WTC11 (cell line): ENCODE measurements at regions not wholly inside any gene's neighbourhood (a gene's known extent, or its start where the extent isn't known, plus 50 kb on each side); places are given as distances from the start of the nearest gene placed in this dataset.

Source experiments
- ATAC-seq: fragments of 200-7000 bp; cut with Tn5 transposase; 2 replicates; pipeline ENCODE4 v1.10.0; 2021; ENCODE audit warnings: mild to moderate bottlenecking, moderate library complexity
- CTCF ChIA-PET: fragments of 300-600 bp; sonication (Branson Sonifier 250); formaldehyde crosslinking; loops from one replicate; lab custom pipeline; 2021; ENCODE audit warnings: antibody characterized with exemption; lab: Charles Lee
- POLR2A ChIA-PET: fragments of 350-600 bp; sonication (Branson Sonifier 250); formaldehyde crosslinking; loops from one replicate; lab custom pipeline; 2021; ENCODE audit warnings: antibody characterized with exemption; lab: Charles Lee
- DNase-seq: peaks from one replicate; pipeline ENCODE4 v3.0.0; 2021; ENCODE audit warnings: low spot score
- H3K27ac Mint-ChIP-seq: 2 replicates; pipeline ENCODE4 v1.8.0; 2021; ENCODE audit warnings: mixed read lengths
- H3K27me3 Mint-ChIP-seq: 2 replicates; pipeline ENCODE4 v1.8.0; 2021; ENCODE audit warnings: low read depth, mild to moderate bottlenecking, moderate library complexity, mixed read lengths
- H3K36me3 Mint-ChIP-seq: 2 replicates; pipeline ENCODE4 v1.8.0; 2021; ENCODE audit warnings: mixed read lengths
- H3K4me1 Mint-ChIP-seq: 2 replicates; pipeline ENCODE4 v1.8.0; 2022; ENCODE audit warnings: mixed read lengths
- H3K4me3 Mint-ChIP-seq: 2 replicates; pipeline ENCODE4 v1.8.0; 2021; ENCODE audit warnings: mild to moderate bottlenecking, moderate library complexity, mixed read lengths
- H3K9me3 Mint-ChIP-seq: 2 replicates; pipeline ENCODE4 v1.8.0; 2021; ENCODE audit warnings: mixed read lengths
- CREM ChIP-seq: sonication (generic); formaldehyde crosslinking; IDR thresholded peaks from 2 replicates; pipeline ENCODE4 v1.8.1; 2022; ENCODE audit warnings: mild to moderate bottlenecking, missing genetic modification reagents, moderate library complexity
- ESRRA ChIP-seq: sonication (generic); formaldehyde crosslinking; IDR thresholded peaks from 2 replicates; pipeline ENCODE4 v1.8.1; 2022; ENCODE audit warnings: mild to moderate bottlenecking, missing genetic modification reagents, borderline replicate concordance
- GABPB1 ChIP-seq: sonication (generic); formaldehyde crosslinking; IDR thresholded peaks from 2 replicates; pipeline ENCODE4 v1.8.1; 2023; ENCODE audit warnings: mild to moderate bottlenecking, missing genetic modification reagents
- GRHL2 ChIP-seq: fragments of 250-450 bp; sonication (Bioruptor Pico); IDR thresholded peaks from 2 replicates; pipeline ENCODE4 v1.8.0; 2022; ENCODE audit warnings: mild to moderate bottlenecking, moderate library complexity; ENCODE audit not compliant: insufficient replicate concordance, severe bottlenecking
- GTF2I ChIP-seq: fragments of 250-450 bp; sonication (Bioruptor Pico); conservative IDR thresholded peaks from 2 replicates; pipeline ENCODE4 v1.4.0; 2021; ENCODE audit warnings: mild to moderate bottlenecking
- IRF1 ChIP-seq: sonication (generic); formaldehyde crosslinking; IDR thresholded peaks from 2 replicates; pipeline ENCODE4 v1.8.0; 2023; ENCODE audit warnings: missing genetic modification reagents
- JUN ChIP-seq: sonication (generic); formaldehyde crosslinking; IDR thresholded peaks from 2 replicates; pipeline ENCODE4 v1.8.0; 2023; ENCODE audit warnings: mild to moderate bottlenecking, missing genetic modification reagents
- NFYB ChIP-seq: sonication (generic); formaldehyde crosslinking; conservative IDR thresholded peaks from 2 replicates; pipeline ENCODE4 v1.8.0; 2022; ENCODE audit warnings: low read depth, missing genetic modification reagents
- SMAD4 ChIP-seq: sonication (generic); formaldehyde crosslinking; IDR thresholded peaks from 2 replicates; pipeline ENCODE4 v1.8.0; 2022; ENCODE audit warnings: mild to moderate bottlenecking, missing genetic modification reagents
- TEAD1 ChIP-seq: sonication (generic); formaldehyde crosslinking; IDR thresholded peaks from 2 replicates; pipeline ENCODE4 v1.8.0; 2022; ENCODE audit warnings: mild to moderate bottlenecking, missing genetic modification reagents
- USF2 ChIP-seq: sonication (generic); formaldehyde crosslinking; IDR thresholded peaks from 2 replicates; pipeline ENCODE4 v1.8.1; 2023; ENCODE audit warnings: mild to moderate bottlenecking, missing genetic modification reagents, moderate library complexity
- ZNF138 ChIP-seq: sonication (generic); formaldehyde crosslinking; conservative IDR thresholded peaks from 2 replicates; pipeline ENCODE4 v1.8.1; 2022; ENCODE audit warnings: mild to moderate bottlenecking, moderate library complexity, missing genetic modification reagents
- ZNF232 ChIP-seq: sonication (generic); formaldehyde crosslinking; IDR thresholded peaks from 2 replicates; pipeline ENCODE4 v1.8.0; 2022; ENCODE audit warnings: mild to moderate bottlenecking, missing genetic modification reagents
- ZNF671 ChIP-seq: fragments of 250-450 bp; sonication (Bioruptor Pico); IDR thresholded peaks from 2 replicates; pipeline ENCODE4 v1.8.0; 2021; ENCODE audit warnings: mild to moderate bottlenecking
- TF ChIP-seq, protein P1 (sequence below): sonication (generic); formaldehyde crosslinking; IDR thresholded peaks from 2 replicates; pipeline ENCODE4 v1.8.1; 2022; ENCODE audit warnings: mild to moderate bottlenecking, moderate library complexity, missing genetic modification reagents
- TF ChIP-seq, protein P2 (sequence below): sonication (generic); formaldehyde crosslinking; IDR thresholded peaks from 2 replicates; pipeline ENCODE4 v1.8.0; 2022; ENCODE audit warnings: missing genetic modification reagents
- TF ChIP-seq, protein P3 (sequence below): fragments of 250-450 bp; sonication (Bioruptor Pico); IDR thresholded peaks from 2 replicates; pipeline ENCODE4 v1.9.0; 2021; ENCODE audit warnings: mild to moderate bottlenecking
- TF ChIP-seq, protein P4 (sequence below): fragments of 250-450 bp; sonication (Bioruptor Pico); conservative IDR thresholded peaks from 2 replicates; pipeline ENCODE4 v1.9.0; 2021; ENCODE audit warnings: mild to moderate bottlenecking
- TF ChIP-seq, protein P5 (sequence below): sonication (generic); formaldehyde crosslinking; IDR thresholded peaks from 2 replicates; pipeline ENCODE4 v1.8.1; 2023; ENCODE audit warnings: mild to moderate bottlenecking, missing genetic modification reagents

DNA sequence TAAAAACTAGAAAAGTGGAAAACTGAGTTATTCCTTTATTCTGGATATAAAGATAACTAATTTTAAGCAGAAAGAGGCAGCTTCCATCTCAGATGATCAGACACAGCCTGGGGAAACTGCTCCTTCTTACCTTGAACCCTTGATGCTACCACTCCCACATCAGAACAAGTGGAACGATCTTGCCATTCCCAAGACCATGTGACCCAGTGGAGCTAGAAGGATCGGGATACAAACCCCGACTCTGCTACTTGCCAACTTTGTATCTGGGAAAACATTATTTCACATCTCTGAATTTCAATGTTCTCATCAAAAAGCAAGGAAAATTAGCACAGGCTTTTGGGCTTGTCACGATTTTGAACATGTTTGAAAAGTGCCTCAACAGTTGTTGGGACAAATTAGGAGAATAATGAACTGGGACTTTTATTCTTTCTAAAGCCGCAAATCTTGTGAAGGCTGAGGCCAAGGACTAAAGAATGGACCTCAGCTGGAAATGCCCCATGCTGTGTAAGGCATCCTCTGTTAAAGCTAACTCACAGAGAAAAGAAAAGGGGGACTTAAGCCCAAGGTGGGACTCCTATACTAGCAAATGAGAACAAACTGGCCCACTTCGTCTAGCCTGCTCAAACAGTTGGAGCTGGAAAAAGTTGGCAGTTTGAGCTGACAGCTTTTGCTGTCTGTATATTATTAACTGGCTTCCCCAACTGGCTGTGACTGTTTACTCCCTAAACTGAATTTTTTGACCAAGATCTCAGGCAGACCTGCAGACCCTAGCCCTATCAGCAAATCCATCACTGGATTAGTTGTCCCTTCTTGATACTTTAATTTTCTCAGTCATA lies 552.3 kb downstream of the EFNA5 start (continued):
- peak; percentile 75 for TF ChIP-seq USF2

DNA sequence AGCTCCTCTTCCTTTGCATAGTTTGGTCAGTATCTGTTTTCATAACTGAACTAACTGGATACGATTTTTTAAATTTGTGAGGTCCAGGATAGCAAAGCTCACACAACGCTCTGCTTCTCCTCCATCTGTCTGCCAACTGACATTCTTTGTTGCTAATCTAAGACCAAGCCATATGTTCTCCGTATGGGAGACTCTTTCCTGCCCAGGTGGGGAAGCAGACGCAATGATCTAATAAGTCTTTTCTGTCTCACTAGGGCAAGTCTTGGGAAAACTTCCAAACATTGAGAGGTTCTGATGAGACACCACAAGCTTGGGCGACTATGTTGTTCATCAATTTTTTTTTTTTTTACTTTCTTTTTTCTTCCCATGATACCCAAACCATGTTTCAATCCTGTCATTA lies 558.5 kb downstream of the EFNA5 start:
- CTCF ChIA-PET: interaction anchor here (0.6 kb wide), 1 partner anchor 293 kb away, joined by 4 read pairs; no protein-coding TSS in a partner anchor
- POLR2A ChIA-PET: no interaction called here
- no peak overlapping the region for H3K4me3 Mint-ChIP-seq
- peaks cover 12% of the 10 kb centered on the region for H3K9me3 Mint-ChIP-seq
- H3K27ac Mint-ChIP-seq: no peak overlapping the region
- H3K27me3 Mint-ChIP-seq: no peaks in the 10 kb centered on the region
- ATAC-seq (no peak), DNase-seq (no peak)
- H3K4me1 Mint-ChIP-seq: peaks cover 4% of the 10 kb centered on the region
- TF ChIP-seq ESRRA (no peak), ZNF671 (CRISPR knock-in tag) (no peak), CREM (no peak), GABPB1 (CRISPR knock-in tag) (no peak), ZNF232 (CRISPR knock-in tag) (no peak), ZNF138 (CRISPR knock-in tag) (no peak), GTF2I (CRISPR knock-in tag) (no peak), IRF1 (CRISPR knock-in tag) (no peak), JUN (no peak), NFYB (CRISPR knock-in tag) (no peak), GRHL2 (no peak), TEAD1 (CRISPR knock-in tag) (no peak), SMAD4 (CRISPR knock-in tag) (no peak)
- TF ChIP-seq, protein P1, sequence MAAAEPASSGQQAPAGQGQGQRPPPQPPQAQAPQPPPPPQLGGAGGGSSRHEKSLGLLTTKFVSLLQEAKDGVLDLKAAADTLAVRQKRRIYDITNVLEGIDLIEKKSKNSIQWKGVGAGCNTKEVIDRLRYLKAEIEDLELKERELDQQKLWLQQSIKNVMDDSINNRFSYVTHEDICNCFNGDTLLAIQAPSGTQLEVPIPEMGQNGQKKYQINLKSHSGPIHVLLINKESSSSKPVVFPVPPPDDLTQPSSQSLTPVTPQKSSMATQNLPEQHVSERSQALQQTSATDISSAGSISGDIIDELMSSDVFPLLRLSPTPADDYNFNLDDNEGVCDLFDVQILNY (CRISPR knock-in tag): no peak
- TF ChIP-seq, protein P2, sequence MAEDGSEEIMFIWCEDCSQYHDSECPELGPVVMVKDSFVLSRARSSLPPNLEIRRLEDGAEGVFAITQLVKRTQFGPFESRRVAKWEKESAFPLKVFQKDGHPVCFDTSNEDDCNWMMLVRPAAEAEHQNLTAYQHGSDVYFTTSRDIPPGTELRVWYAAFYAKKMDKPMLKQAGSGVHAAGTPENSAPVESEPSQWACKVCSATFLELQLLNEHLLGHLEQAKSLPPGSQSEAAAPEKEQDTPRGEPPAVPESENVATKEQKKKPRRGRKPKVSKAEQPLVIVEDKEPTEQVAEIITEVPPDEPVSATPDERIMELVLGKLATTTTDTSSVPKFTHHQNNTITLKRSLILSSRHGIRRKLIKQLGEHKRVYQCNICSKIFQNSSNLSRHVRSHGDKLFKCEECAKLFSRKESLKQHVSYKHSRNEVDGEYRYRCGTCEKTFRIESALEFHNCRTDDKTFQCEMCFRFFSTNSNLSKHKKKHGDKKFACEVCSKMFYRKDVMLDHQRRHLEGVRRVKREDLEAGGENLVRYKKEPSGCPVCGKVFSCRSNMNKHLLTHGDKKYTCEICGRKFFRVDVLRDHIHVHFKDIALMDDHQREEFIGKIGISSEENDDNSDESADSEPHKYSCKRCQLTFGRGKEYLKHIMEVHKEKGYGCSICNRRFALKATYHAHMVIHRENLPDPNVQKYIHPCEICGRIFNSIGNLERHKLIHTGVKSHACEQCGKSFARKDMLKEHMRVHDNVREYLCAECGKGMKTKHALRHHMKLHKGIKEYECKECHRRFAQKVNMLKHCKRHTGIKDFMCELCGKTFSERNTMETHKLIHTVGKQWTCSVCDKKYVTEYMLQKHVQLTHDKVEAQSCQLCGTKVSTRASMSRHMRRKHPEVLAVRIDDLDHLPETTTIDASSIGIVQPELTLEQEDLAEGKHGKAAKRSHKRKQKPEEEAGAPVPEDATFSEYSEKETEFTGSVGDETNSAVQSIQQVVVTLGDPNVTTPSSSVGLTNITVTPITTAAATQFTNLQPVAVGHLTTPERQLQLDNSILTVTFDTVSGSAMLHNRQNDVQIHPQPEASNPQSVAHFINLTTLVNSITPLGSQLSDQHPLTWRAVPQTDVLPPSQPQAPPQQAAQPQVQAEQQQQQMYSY (CRISPR knock-in tag): no peak
- TF ChIP-seq, protein P3, sequence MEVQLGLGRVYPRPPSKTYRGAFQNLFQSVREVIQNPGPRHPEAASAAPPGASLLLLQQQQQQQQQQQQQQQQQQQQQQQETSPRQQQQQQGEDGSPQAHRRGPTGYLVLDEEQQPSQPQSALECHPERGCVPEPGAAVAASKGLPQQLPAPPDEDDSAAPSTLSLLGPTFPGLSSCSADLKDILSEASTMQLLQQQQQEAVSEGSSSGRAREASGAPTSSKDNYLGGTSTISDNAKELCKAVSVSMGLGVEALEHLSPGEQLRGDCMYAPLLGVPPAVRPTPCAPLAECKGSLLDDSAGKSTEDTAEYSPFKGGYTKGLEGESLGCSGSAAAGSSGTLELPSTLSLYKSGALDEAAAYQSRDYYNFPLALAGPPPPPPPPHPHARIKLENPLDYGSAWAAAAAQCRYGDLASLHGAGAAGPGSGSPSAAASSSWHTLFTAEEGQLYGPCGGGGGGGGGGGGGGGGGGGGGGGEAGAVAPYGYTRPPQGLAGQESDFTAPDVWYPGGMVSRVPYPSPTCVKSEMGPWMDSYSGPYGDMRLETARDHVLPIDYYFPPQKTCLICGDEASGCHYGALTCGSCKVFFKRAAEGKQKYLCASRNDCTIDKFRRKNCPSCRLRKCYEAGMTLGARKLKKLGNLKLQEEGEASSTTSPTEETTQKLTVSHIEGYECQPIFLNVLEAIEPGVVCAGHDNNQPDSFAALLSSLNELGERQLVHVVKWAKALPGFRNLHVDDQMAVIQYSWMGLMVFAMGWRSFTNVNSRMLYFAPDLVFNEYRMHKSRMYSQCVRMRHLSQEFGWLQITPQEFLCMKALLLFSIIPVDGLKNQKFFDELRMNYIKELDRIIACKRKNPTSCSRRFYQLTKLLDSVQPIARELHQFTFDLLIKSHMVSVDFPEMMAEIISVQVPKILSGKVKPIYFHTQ (CRISPR knock-in tag): no peak
- TF ChIP-seq, protein P4, sequence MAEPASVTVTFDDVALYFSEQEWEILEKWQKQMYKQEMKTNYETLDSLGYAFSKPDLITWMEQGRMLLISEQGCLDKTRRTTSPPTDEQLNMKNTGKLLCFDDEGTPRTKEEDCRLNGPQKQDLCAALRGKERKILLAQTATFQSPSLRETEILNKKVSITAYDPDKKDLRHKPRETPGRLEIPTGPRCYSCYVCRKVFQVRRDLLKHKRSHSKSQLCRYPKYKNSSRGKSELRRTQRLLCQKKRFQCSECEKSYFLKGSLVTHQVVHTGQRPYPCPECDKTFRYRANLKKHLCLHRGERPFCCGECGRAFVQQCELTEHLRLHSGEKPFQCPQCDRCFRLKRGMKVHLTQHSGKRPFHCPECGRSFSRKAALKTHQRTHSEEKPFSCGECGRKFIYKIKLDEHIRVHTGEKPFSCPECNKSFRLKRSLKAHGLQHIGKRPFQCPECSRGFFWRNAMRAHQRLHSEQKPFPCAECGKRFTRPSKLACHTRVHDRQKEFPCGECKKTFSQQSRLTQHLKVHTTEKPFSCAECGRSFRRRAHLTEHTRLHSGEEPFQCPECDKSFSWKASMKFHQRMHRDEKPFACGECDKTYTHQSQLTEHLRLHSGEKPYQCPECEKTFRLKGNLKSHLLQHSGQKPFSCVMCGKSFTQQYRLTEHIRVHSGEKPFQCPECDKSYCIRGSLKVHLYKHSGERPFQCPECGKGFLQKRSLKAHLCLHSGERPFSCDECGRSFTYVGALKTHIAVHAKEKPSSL (CRISPR knock-in tag): no peak
- TF ChIP-seq, protein P5, sequence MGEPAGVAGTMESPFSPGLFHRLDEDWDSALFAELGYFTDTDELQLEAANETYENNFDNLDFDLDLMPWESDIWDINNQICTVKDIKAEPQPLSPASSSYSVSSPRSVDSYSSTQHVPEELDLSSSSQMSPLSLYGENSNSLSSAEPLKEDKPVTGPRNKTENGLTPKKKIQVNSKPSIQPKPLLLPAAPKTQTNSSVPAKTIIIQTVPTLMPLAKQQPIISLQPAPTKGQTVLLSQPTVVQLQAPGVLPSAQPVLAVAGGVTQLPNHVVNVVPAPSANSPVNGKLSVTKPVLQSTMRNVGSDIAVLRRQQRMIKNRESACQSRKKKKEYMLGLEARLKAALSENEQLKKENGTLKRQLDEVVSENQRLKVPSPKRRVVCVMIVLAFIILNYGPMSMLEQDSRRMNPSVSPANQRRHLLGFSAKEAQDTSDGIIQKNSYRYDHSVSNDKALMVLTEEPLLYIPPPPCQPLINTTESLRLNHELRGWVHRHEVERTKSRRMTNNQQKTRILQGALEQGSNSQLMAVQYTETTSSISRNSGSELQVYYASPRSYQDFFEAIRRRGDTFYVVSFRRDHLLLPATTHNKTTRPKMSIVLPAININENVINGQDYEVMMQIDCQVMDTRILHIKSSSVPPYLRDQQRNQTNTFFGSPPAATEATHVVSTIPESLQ (CRISPR knock-in tag): no peak
- TF ChIP-seq, all 79 proteins: peak for 0
- peaks cover 5% of the 10 kb centered on the region; the same call in 1 of the 2 replicates for H3K36me3 Mint-ChIP-seq
